Loucy (cell line): ENCODE measurements at regions not wholly inside any gene's neighbourhood (a gene's known extent, or its start where the extent isn't known, plus 50 kb on each side); places are given as distances from the start of the nearest gene placed in this dataset.

Experiments used
- CTCF ChIP-seq: fragments of 200-600 bp; sonication (generic); conservative IDR thresholded peaks from 2 replicates; pipeline ENCODE4 v1.5.1; 2014; ENCODE audit warnings: mild to moderate bottlenecking, antibody characterized with exemption, low read length
- EZH2phosphoT487 ChIP-seq: fragments of 200-600 bp; IDR thresholded peaks from 2 replicates; pipeline ENCODE4 v1.6.1; 2018; ENCODE audit warnings: antibody characterized with exemption, mild to moderate bottlenecking, moderate library complexity, borderline replicate concordance

GRCh38 chr5:173735691-173736090 lies 119.2 kb upstream of the BOD1 start:
- no peak for TF ChIP-seq CTCF
- no peak for TF ChIP-seq EZH2phosphoT487
